A549 (cell line): ENCODE measurements at regions not wholly inside any gene's neighbourhood (a gene's known extent, or its start where the extent isn't known, plus 50 kb on each side); places are given as distances from the start of the nearest gene placed in this dataset.

Source experiments
- ATAC-seq, 2 experiments: fragments of 200-7000 bp in 1 of 2; fragments of >200 bp in 1 of 2; cut with Nextera tagmentation in 1 of 2; cut with Tn5 transposase in 1 of 2; 3 replicates each; pipeline versions ENCODE4 v1.8.0 to v1.9.1; 2018 to 2020; ENCODE audit warnings: mild to moderate bottlenecking in 1 of 2, moderate library complexity in 1 of 2
- CTCF ChIA-PET: fragments of 300-600 bp; sonication (Branson Sonifier 250); formaldehyde crosslinking; extraction: SDS; loops from one replicate; lab custom pipeline; 2021; ENCODE audit warnings: antibody characterized with exemption, inconsistent platforms; lab: Yijun Ruan, JAX
- POLR2A ChIA-PET: fragments of 350-600 bp; formaldehyde crosslinking; extraction: SDS; loops from one replicate; lab custom pipeline; 2021; ENCODE audit warnings: antibody characterized with exemption, inconsistent platforms; lab: Yijun Ruan, JAX
- DNase-seq, 2 experiments: peaks; one replicate each; pipeline versions ENCODE4 v3.0.0 to v3.0.0-alpha.2; 2011 to 2016; ENCODE audit warnings: low read depth in 1 of 2, low spot score in 1 of 2
- FAIRE-seq: peaks from 2 replicates; lab custom pipeline; 2011; peaks lifted over from hg19 to GRCh38; lab: Jason Lieb, UNC
- H3K27ac ChIP-seq, 2 experiments: fragments of >200 bp; sonication (Bioruptor Twin); formaldehyde crosslinking; 3 replicates each; pipeline ENCODE4 v1.5.1; 2016 to 2017
- H3K4me1 ChIP-seq: fragments of >200 bp; sonication (Bioruptor Twin); formaldehyde crosslinking; 3 replicates; pipeline ENCODE4 v1.6.1; 2016
- H3K4me2 ChIP-seq: fragments of >200 bp; sonication (Bioruptor Twin); formaldehyde crosslinking; 3 replicates; pipeline ENCODE4 v1.6.1; 2016
- H3K4me3 ChIP-seq: fragments of >200 bp; sonication (Bioruptor Twin); formaldehyde crosslinking; 3 replicates; pipeline ENCODE4 v1.5.1; 2016
- H3K9me3 ChIP-seq: fragments of >200 bp; sonication (Bioruptor Twin); formaldehyde crosslinking; 3 replicates; pipeline ENCODE4 v1.6.1; 2016
- CEBPB ChIP-seq, 2 experiments: fragments of >200 bp in 1 of 2; sonication (Bioruptor Twin) in 1 of 2; formaldehyde crosslinking in 1 of 2; IDR thresholded peaks; 2 replicates each; pipeline ENCODE4 v1.6.1; 2012 to 2016
- EHF ChIP-seq: fragments of 250-450 bp; sonication (Bioruptor Pico); IDR thresholded peaks from 2 replicates; pipeline ENCODE4 v1.5.0; 2020; ENCODE audit warnings: mild to moderate bottlenecking
- EHMT2 ChIP-seq: fragments of 200-600 bp; sonication (generic); IDR thresholded peaks from 2 replicates; pipeline ENCODE4 v1.6.1; 2016; ENCODE audit warnings: antibody characterized with exemption, low read depth, mild to moderate bottlenecking, moderate library complexity
- ESRRA ChIP-seq: fragments of 150-350 bp; IDR thresholded peaks from 2 replicates; pipeline ENCODE4 v1.6.1; 2014; ENCODE audit warnings: mild to moderate bottlenecking, low read length, borderline replicate concordance
- FOSL2 ChIP-seq, 2 experiments: fragments of 450-650 bp in 1 of 2; fragments of >200 bp in 1 of 2; sonication (Bioruptor Twin) in 1 of 2; formaldehyde crosslinking; IDR thresholded peaks; 2 replicates each; pipeline versions ENCODE4 v1.5.0 to v1.6.1; 2016 to 2020; ENCODE audit warnings: mild to moderate bottlenecking in 1 of 2, moderate library complexity in 1 of 2
- HDAC2 ChIP-seq: fragments of 200-600 bp; sonication (generic); IDR thresholded peaks from 2 replicates; pipeline ENCODE4 v1.6.1; 2016
- HOXB13 ChIP-seq: fragments of 250-450 bp; sonication (Bioruptor Pico); IDR thresholded peaks from 2 replicates; pipeline ENCODE4 v1.5.0; 2020; ENCODE audit warnings: low read depth, mild to moderate bottlenecking, moderate library complexity
- KDM5A ChIP-seq: fragments of 200-600 bp; sonication (generic); IDR thresholded peaks from 2 replicates; pipeline ENCODE4 v1.6.1; 2016; ENCODE audit warnings: antibody characterized with exemption, mild to moderate bottlenecking
- MAZ ChIP-seq: fragments of 150-350 bp; IDR thresholded peaks from 2 replicates; pipeline ENCODE4 v1.6.1; 2014; ENCODE audit warnings: antibody characterized with exemption, low read depth, low read length, borderline replicate concordance
- NFE2L2 ChIP-seq: fragments of 150-350 bp; conservative IDR thresholded peaks from 2 replicates; pipeline ENCODE4 v1.6.1; 2014; ENCODE audit warnings: low read length
- NR3C1 ChIP-seq: fragments of >200 bp; sonication (Bioruptor Twin); formaldehyde crosslinking; IDR thresholded peaks from 3 replicates; pipeline ENCODE4 v1.6.1; 2017
- RAD21 ChIP-seq, 2 experiments: fragments of >200 bp in 1 of 2; sonication (Bioruptor Twin) in 1 of 2; formaldehyde crosslinking in 1 of 2; IDR thresholded peaks in 1 of 2; conservative IDR thresholded peaks in 1 of 2; 2 replicates in 1 of 2; 3 replicates in 1 of 2; pipeline ENCODE4 v1.6.1; 2012 to 2018; ENCODE audit warnings: inconsistent platforms in 1 of 2
- RARB ChIP-seq: fragments of 250-450 bp; sonication (Bioruptor Pico); IDR thresholded peaks from 2 replicates; pipeline ENCODE4 v1.8.0; 2021; ENCODE audit warnings: mild to moderate bottlenecking, moderate library complexity
- RCOR1 ChIP-seq: fragments of 150-350 bp; IDR thresholded peaks from 2 replicates; pipeline ENCODE4 v1.6.1; 2014; ENCODE audit warnings: antibody characterized with exemption, low read length, low read depth
- RFX5 ChIP-seq: fragments of 450-650 bp; IDR thresholded peaks from 2 replicates; pipeline ENCODE4 v1.7.1; 2014; ENCODE audit warnings: antibody characterized with exemption, mild to moderate bottlenecking, moderate library complexity
- WGBS: methylation state at CpG from one replicate; pipeline ENCODE4 v1.1.6; 2017; ENCODE audit errors: missing lambda C conversion rate; 5-methylcytosine and 5-hydroxymethylcytosine counted together
- TF ChIP-seq, protein P1 (sequence below): fragments of 250-450 bp; sonication (Bioruptor Pico); IDR thresholded peaks from 2 replicates; pipeline ENCODE4 v1.5.0; 2021; ENCODE audit warnings: mild to moderate bottlenecking, moderate library complexity, borderline replicate concordance
- TF ChIP-seq, protein P2 (sequence below): fragments of 150-350 bp; IDR thresholded peaks from 2 replicates; pipeline ENCODE4 v1.6.1; 2014; ENCODE audit warnings: low read depth, mild to moderate bottlenecking, low read length
- TF ChIP-seq, protein P3 (sequence below): fragments of 200-600 bp; sonication (generic); IDR thresholded peaks from 2 replicates; pipeline ENCODE4 v1.6.1; 2016; ENCODE audit warnings: antibody characterized with exemption, mild to moderate bottlenecking, moderate library complexity
- TF ChIP-seq, protein P4 (sequence below): fragments of 250-450 bp; sonication (Bioruptor Pico); IDR thresholded peaks from 2 replicates; pipeline ENCODE4 v1.5.0; 2020; ENCODE audit warnings: low read depth, mild to moderate bottlenecking, moderate library complexity

DNA sequence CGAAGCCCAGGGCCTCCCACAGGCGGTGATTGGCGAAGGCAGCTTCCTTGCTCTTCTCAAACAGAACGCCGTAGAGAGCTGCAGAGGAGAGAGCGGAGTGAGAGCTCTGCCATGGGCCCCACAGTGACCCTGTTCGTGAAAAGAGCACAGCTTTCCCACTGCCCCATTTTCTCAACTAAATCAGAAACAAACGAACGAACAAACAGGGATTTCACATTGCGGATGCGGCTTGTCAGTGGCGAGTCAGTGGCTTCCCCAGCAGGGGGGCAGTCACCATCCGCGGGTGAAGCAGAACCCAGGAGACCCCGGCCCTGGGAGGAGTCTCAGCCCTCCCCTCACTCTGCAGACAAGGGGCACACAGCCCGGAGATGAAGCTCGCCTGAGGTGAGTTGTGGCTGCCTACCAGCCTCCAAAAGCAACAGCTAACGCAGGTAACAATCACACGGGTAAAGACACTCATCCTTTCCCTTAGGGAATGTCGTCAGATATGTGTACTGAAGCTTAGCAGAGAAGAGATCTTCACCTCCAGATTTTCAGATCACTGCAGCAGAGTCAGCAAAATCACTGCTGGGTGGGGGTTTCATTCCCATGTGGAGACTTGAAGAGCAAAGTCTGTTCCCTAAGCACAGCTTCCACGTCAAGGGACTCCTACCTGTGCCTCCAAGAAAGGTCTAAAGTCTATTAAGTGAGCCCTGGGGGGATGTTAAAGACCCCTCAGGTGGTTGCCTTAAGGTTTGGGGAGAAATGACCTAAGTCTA lies 51.2 kb upstream of the GPR31 start:
- ChIA-PET CTCF (interaction anchor here (0.6 kb wide), 1 partner anchor 9 kb away, joined by 3 read pairs; no protein-coding TSS in a partner anchor), POLR2A (no interaction called here)
- 85% methylated on average over 17 of the region's 21 CpGs for WGBS
- DNase-seq: no peak
- FAIRE-seq: no peak
- Histone ChIP-seq H3K9me3 (no peaks in the 10 kb centered on the region), H3K4me3 (no peak overlapping the region), H3K4me2 (no peak overlapping the region), H3K27ac (no peak overlapping the region), H3K4me1 (no peaks in the 10 kb centered on the region)
- no peak for ATAC-seq
- TF ChIP-seq, protein P1, sequence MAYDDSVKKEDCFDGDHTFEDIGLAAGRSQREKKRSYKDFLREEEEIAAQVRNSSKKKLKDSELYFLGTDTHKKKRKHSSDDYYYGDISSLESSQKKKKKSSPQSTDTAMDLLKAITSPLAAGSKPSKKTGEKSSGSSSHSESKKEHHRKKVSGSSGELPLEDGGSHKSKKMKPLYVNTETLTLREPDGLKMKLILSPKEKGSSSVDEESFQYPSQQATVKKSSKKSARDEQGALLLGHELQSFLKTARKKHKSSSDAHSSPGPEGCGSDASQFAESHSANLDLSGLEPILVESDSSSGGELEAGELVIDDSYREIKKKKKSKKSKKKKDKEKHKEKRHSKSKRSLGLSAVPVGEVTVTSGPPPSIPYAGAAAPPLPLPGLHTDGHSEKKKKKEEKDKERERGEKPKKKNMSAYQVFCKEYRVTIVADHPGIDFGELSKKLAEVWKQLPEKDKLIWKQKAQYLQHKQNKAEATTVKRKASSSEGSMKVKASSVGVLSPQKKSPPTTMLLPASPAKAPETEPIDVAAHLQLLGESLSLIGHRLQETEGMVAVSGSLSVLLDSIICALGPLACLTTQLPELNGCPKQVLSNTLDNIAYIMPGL: no peak
- TF ChIP-seq RFX5 (no peak), FOSL2 (IDR thresholded peaks at IDR 0.05) (no peak), FOSL2 (CRISPR knock-in tag; IDR thresholded peaks at IDR 0.05) (no peak), CEBPB (IDR thresholded peaks at IDR 0.05) (no peak), KDM5A (no peak), HOXB13 (CRISPR knock-in tag) (no peak), ESRRA (no peak), RCOR1 (no peak), HDAC2 (no peak), EHF (no peak), MAZ (no peak), NFE2L2 (no peak), NR3C1 (no peak), RAD21 (conservative IDR thresholded peaks at IDR 0.05 in 1 of 2, IDR thresholded peaks at IDR 0.05 in 1 of 2) (no peak), RARB (CRISPR knock-in tag) (no peak), EHMT2 (no peak)
- TF ChIP-seq, protein P2, sequence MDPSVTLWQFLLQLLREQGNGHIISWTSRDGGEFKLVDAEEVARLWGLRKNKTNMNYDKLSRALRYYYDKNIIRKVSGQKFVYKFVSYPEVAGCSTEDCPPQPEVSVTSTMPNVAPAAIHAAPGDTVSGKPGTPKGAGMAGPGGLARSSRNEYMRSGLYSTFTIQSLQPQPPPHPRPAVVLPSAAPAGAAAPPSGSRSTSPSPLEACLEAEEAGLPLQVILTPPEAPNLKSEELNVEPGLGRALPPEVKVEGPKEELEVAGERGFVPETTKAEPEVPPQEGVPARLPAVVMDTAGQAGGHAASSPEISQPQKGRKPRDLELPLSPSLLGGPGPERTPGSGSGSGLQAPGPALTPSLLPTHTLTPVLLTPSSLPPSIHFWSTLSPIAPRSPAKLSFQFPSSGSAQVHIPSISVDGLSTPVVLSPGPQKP: no peak
- TF ChIP-seq, protein P3, sequence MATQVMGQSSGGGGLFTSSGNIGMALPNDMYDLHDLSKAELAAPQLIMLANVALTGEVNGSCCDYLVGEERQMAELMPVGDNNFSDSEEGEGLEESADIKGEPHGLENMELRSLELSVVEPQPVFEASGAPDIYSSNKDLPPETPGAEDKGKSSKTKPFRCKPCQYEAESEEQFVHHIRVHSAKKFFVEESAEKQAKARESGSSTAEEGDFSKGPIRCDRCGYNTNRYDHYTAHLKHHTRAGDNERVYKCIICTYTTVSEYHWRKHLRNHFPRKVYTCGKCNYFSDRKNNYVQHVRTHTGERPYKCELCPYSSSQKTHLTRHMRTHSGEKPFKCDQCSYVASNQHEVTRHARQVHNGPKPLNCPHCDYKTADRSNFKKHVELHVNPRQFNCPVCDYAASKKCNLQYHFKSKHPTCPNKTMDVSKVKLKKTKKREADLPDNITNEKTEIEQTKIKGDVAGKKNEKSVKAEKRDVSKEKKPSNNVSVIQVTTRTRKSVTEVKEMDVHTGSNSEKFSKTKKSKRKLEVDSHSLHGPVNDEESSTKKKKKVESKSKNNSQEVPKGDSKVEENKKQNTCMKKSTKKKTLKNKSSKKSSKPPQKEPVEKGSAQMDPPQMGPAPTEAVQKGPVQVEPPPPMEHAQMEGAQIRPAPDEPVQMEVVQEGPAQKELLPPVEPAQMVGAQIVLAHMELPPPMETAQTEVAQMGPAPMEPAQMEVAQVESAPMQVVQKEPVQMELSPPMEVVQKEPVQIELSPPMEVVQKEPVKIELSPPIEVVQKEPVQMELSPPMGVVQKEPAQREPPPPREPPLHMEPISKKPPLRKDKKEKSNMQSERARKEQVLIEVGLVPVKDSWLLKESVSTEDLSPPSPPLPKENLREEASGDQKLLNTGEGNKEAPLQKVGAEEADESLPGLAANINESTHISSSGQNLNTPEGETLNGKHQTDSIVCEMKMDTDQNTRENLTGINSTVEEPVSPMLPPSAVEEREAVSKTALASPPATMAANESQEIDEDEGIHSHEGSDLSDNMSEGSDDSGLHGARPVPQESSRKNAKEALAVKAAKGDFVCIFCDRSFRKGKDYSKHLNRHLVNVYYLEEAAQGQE: no peak
- TF ChIP-seq, protein P4, sequence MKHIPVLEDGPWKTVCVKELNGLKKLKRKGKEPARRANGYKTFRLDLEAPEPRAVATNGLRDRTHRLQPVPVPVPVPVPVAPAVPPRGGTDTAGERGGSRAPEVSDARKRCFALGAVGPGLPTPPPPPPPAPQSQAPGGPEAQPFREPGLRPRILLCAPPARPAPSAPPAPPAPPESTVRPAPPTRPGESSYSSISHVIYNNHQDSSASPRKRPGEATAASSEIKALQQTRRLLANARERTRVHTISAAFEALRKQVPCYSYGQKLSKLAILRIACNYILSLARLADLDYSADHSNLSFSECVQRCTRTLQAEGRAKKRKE: no peak
